ENCODE measurements at regions not wholly inside any gene's neighbourhood (a gene's known extent, or its start where the extent isn't known, plus 50 kb on each side); places are given as distances from the start of the nearest gene placed in this dataset.

GRCh38 chr10:4763513-4763912 is 62.5 kb upstream of the AKR1E2 start:
- TF ChIP-seq CTCF (IDR thresholded peaks at IDR 0.05) (no peak), EZH2 (IDR thresholded peaks at IDR 0.05; ENCODE audit: borderline replicate concordance, insufficient read depth, low read depth, low read length, poor library complexity, severe bottlenecking) (no peak)

All from B cell (primary cell).